Ascending aorta (tissue), 2 donors: ENCODE measurements at regions not wholly inside any gene's neighbourhood (a gene's known extent, or its start where the extent isn't known, plus 50 kb on each side); places are given as distances from the start of the nearest gene placed in this dataset.

ENCODE experiments used
- DNase-seq, 2 donors: peaks; one replicate each; pipeline ENCODE4 v3.0.0-alpha.2; 2019; ENCODE audit warnings: low spot score in 2 of 2
- H3K27ac ChIP-seq, 2 donors: fragments of 200-600 bp; sonication (generic); one replicate each; pipeline ENCODE4 v1.5.1; 2016 to 2017; ENCODE audit warnings: mild to moderate bottlenecking in 1 of 2
- H3K27me3 ChIP-seq: fragments of 200-600 bp; sonication (generic); one replicate; pipeline ENCODE4 v1.5.1; 2017
- H3K36me3 ChIP-seq, 2 donors: fragments of 200-600 bp; sonication (generic); one replicate each; pipeline ENCODE4 v1.5.1; 2016
- H3K4me1 ChIP-seq, 2 donors: fragments of 200-600 bp; sonication (generic); one replicate each; pipeline ENCODE4 v1.5.1; 2016 to 2017; ENCODE audit warnings: mild to moderate bottlenecking in 1 of 2
- H3K4me3 ChIP-seq, 2 donors: fragments of 200-600 bp; sonication (generic); one replicate each; pipeline ENCODE4 v1.5.1; 2016 to 2017; ENCODE audit warnings: mild to moderate bottlenecking in 1 of 2
- H3K9me3 ChIP-seq, 2 donors: fragments of 200-600 bp; sonication (generic); one replicate each; pipeline ENCODE4 v1.5.1; 2016
- intact Hi-C: fragments of 100-400 bp; cut with DNase I; formaldehyde crosslinking; loops from one replicate; pipeline ENCODE4 v1.15.1; 2023
- TF ChIP-seq, protein P1 (sequence below), 3 experiments: fragments of 200-600 bp in 2 of 3; fragments of 450-650 bp in 1 of 3; sonication (generic) in 2 of 3; IDR thresholded peaks; one replicate each; pipeline ENCODE4 v1.5.1; 2016 to 2019; ENCODE audit warnings: antibody characterized with exemption in 3 of 3, mild to moderate bottlenecking in 1 of 3, moderate library complexity in 1 of 3

- TF ChIP-seq, protein P1, sequence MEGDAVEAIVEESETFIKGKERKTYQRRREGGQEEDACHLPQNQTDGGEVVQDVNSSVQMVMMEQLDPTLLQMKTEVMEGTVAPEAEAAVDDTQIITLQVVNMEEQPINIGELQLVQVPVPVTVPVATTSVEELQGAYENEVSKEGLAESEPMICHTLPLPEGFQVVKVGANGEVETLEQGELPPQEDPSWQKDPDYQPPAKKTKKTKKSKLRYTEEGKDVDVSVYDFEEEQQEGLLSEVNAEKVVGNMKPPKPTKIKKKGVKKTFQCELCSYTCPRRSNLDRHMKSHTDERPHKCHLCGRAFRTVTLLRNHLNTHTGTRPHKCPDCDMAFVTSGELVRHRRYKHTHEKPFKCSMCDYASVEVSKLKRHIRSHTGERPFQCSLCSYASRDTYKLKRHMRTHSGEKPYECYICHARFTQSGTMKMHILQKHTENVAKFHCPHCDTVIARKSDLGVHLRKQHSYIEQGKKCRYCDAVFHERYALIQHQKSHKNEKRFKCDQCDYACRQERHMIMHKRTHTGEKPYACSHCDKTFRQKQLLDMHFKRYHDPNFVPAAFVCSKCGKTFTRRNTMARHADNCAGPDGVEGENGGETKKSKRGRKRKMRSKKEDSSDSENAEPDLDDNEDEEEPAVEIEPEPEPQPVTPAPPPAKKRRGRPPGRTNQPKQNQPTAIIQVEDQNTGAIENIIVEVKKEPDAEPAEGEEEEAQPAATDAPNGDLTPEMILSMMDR (IDR thresholded peaks at IDR 0.05) = no peak
- Histone ChIP-seq H3K4me1 (no peaks in the 10 kb centered on the region), H3K36me3 (no peaks in the 10 kb centered on the region), H3K9me3 (no peaks in the 10 kb centered on the region), H3K27me3 (no peaks in the 10 kb centered on the region), H3K27ac (no peak overlapping the region), H3K4me3 (no peak overlapping the region)
- intact Hi-C loops = no loop called here
- DNase-seq = no peak
These were observed 2045.3 kb downstream of the ARAP2 start for GRCh38 chr4:34198966-34199365.

- TF ChIP-seq, protein P1 (IDR thresholded peaks at IDR 0.05) = no peak
- Histone ChIP-seq H3K9me3 (no peaks in the 10 kb centered on the region), H3K36me3 (no peaks in the 10 kb centered on the region), H3K4me3 (no peak overlapping the region), H3K27ac (no peak overlapping the region), H3K4me1 (no peaks in the 10 kb centered on the region), H3K27me3 (no peaks in the 10 kb centered on the region)
- DNase-seq = no peak
- intact Hi-C loops = no loop called here
These were observed 2043.8 kb downstream of the ARAP2 start for GRCh38 chr4:34200535-34200934.

GRCh38 chr4:34202154-34202553 is 2042.2 kb downstream of the ARAP2 start:
- no peak for DNase-seq
- H3K36me3 ChIP-seq = no peaks in the 10 kb centered on the region
- H3K9me3 ChIP-seq = no peaks in the 10 kb centered on the region
- no peaks in the 10 kb centered on the region for H3K27me3 ChIP-seq
- no peak overlapping the region for H3K4me3 ChIP-seq
- no peak overlapping the region for H3K27ac ChIP-seq
- intact Hi-C loops = no loop called here
- TF ChIP-seq, protein P1 (IDR thresholded peaks at IDR 0.05) = no peak
- no peaks in the 10 kb centered on the region for H3K4me1 ChIP-seq

DNA sequence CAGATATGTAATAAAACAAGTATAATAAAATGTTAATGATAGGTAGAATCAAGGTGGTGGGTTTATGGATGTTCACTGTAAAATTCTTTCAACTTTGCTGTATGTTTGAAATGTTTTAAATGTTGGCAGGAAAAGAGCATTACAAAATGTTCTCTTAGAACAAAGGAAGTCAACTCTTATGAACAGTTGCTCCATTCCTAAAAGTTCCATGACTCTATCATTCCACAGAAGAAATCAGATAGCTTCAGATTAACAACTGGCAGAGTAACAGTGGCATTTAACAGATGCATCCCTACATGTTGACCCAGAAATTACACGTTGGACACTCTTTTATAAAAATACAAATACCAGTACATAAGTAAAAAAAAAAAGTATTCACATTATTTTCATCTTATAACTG is 2023.7 kb downstream of the ARAP2 start:
- Histone ChIP-seq H3K9me3 (no peaks in the 10 kb centered on the region), H3K27me3 (no peaks in the 10 kb centered on the region), H3K4me1 (no peaks in the 10 kb centered on the region), H3K36me3 (no peaks in the 10 kb centered on the region), H3K4me3 (no peak overlapping the region), H3K27ac (no peak overlapping the region)
- DNase-seq = no peak
- TF ChIP-seq, protein P1 (IDR thresholded peaks at IDR 0.05) = no peak
- intact Hi-C loops = no loop called here

DNA sequence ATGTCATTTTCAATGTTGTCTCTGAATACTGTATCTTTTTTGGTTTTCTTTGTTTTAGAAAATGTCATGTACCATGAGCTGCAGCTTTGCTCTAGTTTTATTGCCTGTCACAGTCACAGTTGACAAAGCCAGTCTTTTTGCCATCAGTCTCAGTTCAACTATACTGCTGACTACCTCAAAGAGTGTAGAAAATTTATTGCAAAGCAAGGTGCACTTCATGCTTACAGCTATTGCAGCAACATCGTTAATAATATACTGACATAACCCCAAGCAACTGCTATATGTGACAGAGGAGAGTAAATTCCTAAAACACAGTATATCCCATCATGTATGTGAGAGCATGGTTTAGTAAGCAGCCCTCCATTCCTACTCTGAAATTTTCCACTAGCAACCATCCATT is 2022.3 kb downstream of the ARAP2 start:
- no peak overlapping the region for H3K4me3 ChIP-seq
- intact Hi-C loops = no loop called here
- no peak overlapping the region for H3K27ac ChIP-seq
- H3K4me1 ChIP-seq = no peaks in the 10 kb centered on the region
- H3K9me3 ChIP-seq = no peaks in the 10 kb centered on the region
- DNase-seq = no peak
- TF ChIP-seq, protein P1 (IDR thresholded peaks at IDR 0.05) = no peak
- H3K36me3 ChIP-seq = no peaks in the 10 kb centered on the region
- H3K27me3 ChIP-seq = no peaks in the 10 kb centered on the region

DNA sequence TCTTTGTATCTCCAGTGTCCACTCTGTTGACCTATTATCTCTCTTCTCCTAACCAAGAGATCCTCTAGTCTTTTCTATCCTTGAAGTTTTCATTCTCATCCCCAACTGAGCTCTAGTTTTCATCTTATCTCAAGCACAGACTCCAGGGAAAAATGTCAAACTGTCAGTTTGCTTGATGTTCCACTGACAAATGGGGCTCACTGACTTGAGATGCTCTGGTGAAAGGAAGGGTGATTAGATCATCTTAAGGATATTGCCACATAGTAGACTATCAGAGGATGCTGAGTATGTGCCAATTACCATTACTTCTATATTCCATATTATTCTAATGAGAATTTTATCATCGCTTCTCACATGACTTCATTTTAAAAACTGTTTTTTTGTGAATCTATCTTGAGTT is 2008.2 kb downstream of the ARAP2 start:
- Histone ChIP-seq H3K27me3 (no peaks in the 10 kb centered on the region), H3K4me3 (no peak overlapping the region), H3K36me3 (no peaks in the 10 kb centered on the region), H3K27ac (no peak overlapping the region), H3K9me3 (no peaks in the 10 kb centered on the region), H3K4me1 (no peaks in the 10 kb centered on the region)
- no peak for DNase-seq
- TF ChIP-seq, protein P1 (IDR thresholded peaks at IDR 0.05) = no peak
- intact Hi-C loops = no loop called here
